Upper lobe of left lung (tissue), 4 donors: ENCODE measurements at regions not wholly inside any gene's neighbourhood (a gene's known extent, or its start where the extent isn't known, plus 50 kb on each side); places are given as distances from the start of the nearest gene placed in this dataset.
A peak's percentile ranks its signal among the peaks of the same experiment; 100 is the strongest.

Source experiments
- EP300 ChIP-seq, 4 donors: sonication (generic); formaldehyde crosslinking; IDR thresholded peaks; one replicate each; pipeline ENCODE4 v1.5.1; 2017; ENCODE audit warnings: antibody characterized with exemption in 4 of 4, control low read depth in 2 of 4
- POLR2A ChIP-seq, 4 donors: fragments of 450-650 bp; IDR thresholded peaks; one replicate each; pipeline ENCODE4 v1.5.1; 2016 to 2017; ENCODE audit warnings: antibody characterized with exemption in 4 of 4, mild to moderate bottlenecking in 2 of 4
- TF ChIP-seq, protein P1 (sequence below), 6 experiments: fragments of 450-650 bp in 4 of 6; fragments of 200-600 bp in 2 of 6; sonication (generic) in 2 of 6; IDR thresholded peaks; one replicate each; pipeline ENCODE4 v1.5.1; 2016 to 2019; ENCODE audit warnings: antibody characterized with exemption in 6 of 6

DNA sequence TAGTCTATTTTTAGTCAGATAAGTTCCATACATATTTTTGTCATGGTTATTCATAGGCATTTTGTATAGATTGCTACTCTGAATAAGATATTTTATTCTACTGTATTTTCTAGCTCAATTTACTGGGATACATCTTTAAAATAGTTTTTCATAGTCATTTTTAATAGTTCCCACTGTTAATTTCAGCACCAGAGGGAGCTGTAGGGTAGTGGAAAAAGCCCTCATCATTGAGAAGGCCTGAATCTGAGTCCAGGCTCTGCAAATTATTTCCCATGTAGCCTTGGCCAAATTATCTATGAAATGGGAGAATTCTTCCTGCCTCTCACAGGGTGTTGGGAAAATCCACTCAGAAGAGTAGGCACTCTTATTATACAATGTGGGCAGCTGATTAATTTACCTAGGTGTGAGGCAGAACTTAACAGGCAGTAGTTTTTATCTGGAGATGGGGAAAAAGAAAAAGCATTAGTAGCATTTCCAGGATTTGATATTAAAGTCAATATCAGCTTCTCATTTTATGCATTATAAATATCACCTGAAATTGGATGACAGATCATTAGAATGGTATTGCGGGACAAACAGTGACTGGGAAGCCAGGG is 102.9 kb upstream of the PAQR3 start:
- TF ChIP-seq, protein P1, sequence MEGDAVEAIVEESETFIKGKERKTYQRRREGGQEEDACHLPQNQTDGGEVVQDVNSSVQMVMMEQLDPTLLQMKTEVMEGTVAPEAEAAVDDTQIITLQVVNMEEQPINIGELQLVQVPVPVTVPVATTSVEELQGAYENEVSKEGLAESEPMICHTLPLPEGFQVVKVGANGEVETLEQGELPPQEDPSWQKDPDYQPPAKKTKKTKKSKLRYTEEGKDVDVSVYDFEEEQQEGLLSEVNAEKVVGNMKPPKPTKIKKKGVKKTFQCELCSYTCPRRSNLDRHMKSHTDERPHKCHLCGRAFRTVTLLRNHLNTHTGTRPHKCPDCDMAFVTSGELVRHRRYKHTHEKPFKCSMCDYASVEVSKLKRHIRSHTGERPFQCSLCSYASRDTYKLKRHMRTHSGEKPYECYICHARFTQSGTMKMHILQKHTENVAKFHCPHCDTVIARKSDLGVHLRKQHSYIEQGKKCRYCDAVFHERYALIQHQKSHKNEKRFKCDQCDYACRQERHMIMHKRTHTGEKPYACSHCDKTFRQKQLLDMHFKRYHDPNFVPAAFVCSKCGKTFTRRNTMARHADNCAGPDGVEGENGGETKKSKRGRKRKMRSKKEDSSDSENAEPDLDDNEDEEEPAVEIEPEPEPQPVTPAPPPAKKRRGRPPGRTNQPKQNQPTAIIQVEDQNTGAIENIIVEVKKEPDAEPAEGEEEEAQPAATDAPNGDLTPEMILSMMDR (IDR thresholded peaks at IDR 0.05): peak in 5 of 6 experiments; percentile 15 to 45 (median 40)
- TF ChIP-seq POLR2A (IDR thresholded peaks at IDR 0.05): no peak
- no peak for TF ChIP-seq EP300 (IDR thresholded peaks at IDR 0.05)
